LHCN-M2 (cell line): ENCODE measurements at regions not wholly inside any gene's neighbourhood (a gene's known extent, or its start where the extent isn't known, plus 50 kb on each side); places are given as distances from the start of the nearest gene placed in this dataset.

ENCODE experiments used
- DNase-seq: peaks from one replicate; pipeline ENCODE4 v3.0.0-alpha.2; 2012; ENCODE audit warnings: low read depth

DNA sequence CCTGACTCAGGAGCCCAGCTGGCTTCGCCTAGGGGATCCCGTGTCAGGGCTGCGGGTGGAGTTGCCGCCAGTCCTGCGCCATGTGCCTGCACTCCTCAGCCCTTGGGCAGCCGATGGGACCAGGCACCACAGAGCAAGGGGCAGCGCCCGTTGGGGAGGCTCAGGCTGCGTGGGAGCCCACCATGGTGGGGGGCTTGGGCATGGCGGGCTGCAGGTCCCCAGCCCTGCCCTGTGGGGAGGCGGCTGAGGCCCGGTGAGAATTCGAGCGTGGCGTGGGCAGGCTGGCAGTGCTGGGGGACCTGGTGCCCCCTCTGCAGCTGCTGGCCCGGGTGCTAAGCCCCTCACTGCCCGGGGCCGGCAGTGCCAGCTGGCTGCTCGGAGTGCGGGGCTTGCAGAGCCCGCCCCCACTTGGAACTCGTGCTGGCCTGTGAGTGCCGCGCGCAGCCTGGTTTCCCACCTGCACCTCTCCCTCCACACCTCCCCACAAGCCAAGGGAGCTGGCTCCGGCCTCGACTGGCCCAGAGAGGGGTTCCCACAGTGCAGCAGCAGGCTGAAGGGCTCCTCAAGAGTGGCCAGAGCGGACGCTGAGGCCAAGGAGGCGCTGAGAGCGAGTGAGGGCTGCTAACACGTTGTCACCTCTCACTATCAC lies 135.1 kb upstream of the SEL1L start:
- DNase-seq, result no peak

DNA sequence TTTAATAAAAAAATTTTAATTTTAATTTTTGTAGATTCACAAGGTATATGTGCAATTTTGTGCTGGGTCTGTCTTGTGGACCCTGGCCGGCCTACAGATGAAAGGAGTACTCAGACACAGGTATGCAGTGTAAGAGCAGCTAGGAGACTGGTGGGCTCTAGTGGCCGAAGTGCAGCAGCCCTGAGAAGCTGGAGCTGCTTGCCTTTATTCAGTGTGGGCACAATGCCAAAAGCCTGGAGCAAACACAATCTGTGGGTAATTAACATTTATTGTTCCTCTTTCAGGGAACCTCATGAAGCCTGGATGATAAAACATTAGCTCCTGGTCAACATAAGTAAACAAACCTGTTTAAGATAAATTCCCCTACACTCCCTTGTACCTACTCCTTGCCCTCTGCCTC lies 135.7 kb upstream of the SEL1L start:
- no peak for DNase-seq

DNA sequence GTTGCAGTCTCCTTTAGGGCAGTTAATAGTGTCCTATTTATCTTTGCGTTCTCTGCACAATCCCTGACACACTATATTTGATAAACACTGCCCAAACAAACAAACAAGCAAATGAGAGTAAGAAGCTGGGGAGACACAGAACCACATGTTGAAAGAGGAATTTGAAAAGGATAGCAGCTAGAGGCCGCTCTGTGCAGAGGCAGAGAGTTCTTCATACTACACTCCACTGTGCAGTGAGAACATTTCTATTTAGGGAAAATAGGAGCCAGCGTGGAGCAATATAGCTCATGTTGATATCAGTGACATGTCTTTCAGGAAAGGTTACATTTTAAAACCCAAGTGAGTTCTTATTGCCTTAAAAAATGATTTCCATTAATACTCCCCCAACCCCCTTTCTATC lies 140.3 kb upstream of the SEL1L start:
- DNase-seq, result no peak

DNA sequence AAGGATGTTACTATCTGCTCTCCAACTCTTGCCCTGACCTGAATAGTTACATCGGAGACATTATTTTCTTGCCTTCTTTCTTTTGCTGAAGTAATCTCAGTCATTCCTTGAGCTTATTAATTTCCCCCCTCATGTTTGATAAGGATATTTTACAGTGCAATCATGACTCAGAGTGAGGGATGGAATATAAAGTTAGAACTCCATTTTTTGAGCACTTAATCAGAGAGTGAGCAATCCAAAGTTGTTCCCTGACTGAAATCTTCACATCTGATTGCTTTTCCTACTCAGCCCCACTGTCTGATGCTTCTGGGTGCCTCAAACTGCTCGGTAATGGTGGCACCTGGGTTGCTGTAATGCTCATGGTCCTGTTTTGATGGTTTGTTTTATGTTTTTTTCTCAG lies 142.7 kb upstream of the SEL1L start:
- DNase-seq, result no peak

DNA sequence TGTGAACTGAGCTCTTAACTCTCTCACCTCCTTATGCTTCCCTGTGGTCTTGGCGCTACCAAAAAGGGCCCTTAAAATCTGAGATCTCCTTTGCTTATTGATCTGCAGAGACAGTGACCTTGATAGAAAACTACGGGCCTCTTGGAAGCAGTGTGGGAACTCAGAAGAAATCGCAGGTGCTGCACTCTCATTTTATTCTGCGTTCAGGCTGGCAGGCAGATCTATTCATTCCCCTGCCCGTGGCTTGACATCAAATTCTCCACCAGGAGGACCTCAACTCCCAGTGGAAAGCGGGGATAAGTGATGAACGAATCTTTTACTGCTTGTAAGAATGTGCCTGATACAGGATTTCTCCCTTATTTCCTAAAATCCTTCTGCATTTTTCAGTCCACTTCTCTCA lies 143.2 kb upstream of the SEL1L start:
- DNase-seq, result no peak

DNA sequence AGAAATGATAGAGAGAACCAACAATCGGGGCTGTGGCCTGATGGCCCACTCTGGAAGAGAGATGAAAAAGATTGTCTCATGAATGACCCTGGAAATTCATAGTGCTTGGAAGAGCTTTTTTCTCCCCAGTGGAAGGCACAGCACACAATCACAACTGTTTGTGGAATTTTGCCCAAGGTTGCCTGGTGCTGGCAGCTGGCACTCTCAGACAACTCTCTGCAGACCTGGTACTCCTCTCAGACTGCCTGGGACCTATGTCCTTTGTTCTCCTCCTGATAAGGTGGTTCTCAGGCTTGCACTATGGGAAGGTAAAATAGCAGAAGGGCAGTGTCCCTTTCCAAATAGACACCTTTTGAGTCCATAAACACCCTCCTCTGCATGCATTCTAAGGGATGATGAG lies 144.1 kb upstream of the SEL1L start:
- DNase-seq, result no peak

DNA sequence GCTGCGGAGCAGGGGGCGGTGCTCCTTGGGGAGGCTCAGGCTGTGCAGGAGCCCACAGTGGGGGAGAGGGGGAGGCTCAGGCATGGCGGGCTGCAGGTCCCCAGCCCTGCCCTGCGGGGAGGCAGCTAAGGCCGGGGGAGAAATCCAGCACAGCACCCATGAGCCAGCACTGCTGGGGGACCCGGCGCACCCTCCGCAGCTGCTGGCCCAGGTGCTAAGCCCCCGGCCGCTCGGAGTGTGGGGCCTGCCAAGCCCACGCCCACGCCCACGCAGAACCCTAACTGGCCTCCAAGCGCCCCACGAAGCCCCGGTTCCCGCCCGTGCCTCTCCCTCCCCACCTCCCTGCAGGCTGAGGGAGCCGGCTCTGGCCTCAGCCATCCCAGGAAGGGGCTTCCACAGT lies 145.6 kb upstream of the SEL1L start:
- no peak for DNase-seq

DNA sequence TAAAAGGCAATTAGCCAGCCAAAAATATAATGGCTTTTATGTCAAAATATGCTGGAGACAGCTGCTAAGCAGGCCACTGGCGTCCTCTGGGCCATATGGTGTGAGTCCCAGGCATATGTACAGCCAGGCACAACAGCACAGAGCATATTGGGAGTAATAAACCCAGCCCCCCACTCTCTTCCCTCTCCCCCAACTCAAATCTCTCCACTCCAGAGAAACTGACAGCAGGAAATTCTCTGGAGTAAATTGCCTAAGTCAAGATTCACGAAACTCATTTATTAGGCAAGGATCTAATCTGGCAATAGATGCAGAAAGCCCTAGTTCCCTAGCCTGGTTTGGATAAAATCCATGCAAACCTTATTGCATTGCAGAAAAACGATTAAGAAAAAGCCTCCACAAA lies 147.9 kb upstream of the SEL1L start:
- no peak for DNase-seq

DNA sequence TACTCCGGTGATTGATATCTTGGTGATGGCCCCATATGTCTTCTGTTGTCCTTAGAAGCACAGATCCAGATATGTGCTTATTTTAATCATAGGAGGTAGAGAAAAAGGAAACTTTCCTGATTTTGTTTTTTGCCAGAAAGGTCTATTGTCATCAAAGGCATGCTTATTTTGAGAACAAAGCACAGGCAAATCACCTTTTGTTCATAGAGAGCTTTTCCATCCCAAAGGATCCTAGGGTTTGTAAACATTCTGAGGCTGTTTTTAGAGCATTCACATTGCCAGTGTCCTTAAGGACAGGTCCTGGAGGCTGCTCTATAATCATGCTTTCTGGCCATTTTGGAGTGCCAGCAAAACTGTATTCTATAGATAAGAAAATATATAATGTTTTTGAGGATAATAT lies 148.5 kb upstream of the SEL1L start:
- no peak for DNase-seq

DNA sequence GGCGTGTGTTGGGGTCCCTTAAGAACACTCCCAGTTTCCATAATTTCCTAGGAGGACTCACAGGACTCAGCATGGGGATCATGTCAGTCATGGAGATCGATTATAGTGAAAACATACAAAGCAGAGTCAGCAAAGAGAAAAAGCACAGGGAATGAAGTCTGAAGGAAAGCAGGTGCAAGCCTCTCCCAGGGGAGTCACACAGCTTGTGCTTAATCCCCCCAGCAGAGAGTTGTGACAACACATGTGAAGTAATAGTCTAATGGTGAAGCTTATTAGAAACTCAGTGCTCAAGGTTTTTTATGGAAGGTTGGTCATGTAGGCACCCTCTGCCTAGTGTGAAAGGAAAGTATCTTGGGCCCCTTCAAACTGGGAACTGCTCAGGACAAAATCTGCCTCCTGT lies 149.0 kb upstream of the SEL1L start:
- DNase-seq, result no peak

DNA sequence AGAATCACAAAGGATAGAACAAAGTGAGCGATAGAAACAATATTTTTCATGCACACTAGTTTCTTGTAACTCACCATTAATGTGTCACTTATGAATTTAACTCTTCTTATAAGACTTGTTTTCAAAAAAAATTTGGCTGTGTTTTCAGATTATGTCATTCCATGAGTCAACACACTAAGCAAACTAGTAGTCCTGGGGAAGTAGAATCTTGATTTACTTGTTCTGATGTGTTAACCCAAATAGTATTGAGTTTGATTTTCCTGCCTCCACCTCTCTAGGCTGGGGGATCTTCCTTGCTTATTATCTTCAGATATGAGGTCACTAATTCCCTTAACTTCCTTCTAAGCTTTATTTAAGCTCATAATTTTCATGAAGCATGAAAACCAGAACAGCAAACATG lies 151.0 kb upstream of the SEL1L start:
- DNase-seq, result no peak

DNA sequence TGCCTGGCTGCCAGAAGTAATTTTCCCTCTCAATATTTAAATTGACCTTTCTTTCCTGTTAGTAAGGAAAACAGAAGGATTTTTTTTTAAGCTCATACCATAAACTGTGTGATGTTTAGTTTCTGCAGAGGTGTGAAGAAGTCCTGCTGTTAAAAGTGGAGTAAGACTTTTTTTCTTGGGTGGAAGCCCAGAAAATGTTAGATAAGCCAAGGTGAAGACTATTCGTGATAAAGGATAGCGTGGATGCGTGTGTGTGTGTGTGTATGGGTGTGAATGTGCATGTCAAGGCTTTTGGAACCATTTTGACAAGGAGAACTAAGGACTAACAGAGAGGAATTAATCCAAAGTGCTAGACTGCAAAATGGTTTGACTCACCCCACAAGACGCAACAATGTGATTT lies 152.9 kb upstream of the SEL1L start:
- DNase-seq, result no peak

DNA sequence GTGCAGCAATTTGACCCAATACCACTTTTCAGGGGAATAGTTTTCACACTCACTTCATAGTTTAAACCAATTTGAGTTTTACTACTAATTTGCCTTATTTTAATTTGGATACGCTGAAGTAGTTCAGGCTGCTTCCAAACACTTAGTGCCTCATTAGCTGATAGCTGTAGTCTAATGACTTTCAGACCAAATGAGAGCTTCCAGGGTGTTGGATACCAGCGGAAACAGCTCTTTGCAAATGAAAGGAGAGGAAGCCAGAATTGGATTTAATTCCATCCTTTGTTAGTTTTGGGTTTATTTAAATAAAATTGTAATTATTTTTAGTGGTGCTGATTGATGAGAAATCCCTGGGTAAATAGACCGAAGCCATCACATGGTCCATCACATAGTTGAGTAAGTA lies 158.3 kb upstream of the SEL1L start:
- DNase-seq, result no peak

DNA sequence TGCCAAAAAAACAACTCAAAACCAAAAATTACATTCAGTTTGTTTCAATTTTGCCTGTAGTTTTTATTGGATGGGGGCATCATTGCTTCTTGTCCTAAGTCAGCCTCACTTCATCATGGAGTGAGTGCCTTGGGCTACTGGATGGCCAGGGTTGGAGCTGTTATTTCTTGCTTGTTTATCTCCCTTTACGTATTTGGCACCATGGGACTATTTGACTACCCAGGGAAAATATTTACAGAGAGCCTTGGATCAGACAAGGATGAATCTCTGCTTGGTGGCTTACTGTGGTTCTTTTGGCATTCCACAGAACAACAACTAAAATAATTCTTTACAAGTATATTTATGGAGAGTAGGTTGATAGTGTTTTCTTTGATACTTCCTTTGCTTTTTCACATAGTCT lies 160.8 kb upstream of the SEL1L start:
- DNase-seq, result no peak

DNA sequence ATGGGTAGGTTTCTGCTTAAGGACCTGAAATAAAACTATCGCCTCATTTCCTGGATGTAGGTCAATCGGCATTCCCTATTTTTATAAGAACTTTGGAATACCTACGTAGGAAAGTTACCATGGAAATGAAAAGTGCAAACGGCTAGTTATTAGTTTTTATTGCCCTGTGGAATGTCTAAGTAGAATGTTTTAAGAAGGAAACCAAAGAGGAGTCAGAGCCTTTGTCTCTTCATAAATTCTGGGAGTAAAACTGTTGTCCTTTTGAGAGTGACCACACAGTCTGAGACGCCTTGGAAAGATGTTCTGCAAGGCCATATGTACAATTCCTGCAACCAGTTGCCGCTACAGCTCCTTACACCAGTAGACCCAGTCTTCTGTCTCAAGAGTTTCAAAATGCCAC lies 176.0 kb upstream of the SEL1L start:
- no peak for DNase-seq

DNA sequence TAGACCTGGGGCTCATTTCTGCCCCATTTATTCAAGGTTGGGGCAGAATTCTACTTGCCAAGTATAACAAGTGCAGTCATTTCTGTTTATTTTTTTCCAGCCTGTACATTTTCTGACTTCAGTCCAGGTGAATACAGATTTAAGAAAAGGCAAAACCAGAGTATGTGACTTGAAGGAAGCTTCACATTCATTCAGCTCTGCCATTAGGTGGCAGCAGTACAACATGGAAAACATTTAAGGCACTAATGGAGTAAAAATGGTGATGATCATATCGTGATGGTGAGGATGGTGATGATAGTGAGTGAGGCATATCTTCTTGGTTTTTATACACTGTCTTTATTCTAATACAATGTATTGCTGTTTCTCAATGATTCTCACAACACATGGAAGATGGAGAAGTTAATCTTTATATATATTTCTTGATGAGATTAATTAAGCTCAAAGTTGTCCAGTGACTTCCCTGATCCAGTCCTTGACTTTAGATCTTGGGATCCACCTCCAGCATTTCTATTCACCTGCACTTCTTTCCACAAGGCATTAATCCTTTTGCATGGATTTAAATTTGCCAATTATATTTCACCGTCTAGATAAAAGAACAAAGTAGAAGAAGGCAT lies 176.7 kb upstream of the SEL1L start:
- peak; percentile 3 for DNase-seq

DNA sequence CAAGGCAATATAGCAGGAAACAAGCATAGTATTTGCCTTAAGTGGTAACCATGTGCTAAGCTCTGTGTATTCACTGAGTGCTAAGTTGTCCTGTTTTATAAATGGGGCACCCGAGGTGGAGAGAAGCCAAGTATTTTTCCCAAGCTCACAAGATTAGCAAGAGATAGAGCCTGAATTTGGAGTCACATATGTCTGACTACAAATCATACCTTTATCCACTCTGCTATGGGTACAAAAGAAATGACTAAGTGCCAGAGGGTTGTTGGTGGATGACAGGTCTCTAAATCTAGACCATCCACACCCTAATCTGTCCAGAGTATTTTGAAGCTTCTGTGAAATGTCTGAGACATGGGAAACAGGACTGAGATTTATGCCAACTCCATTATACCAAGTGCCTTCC lies 182.1 kb upstream of the SEL1L start:
- DNase-seq, result no peak

DNA sequence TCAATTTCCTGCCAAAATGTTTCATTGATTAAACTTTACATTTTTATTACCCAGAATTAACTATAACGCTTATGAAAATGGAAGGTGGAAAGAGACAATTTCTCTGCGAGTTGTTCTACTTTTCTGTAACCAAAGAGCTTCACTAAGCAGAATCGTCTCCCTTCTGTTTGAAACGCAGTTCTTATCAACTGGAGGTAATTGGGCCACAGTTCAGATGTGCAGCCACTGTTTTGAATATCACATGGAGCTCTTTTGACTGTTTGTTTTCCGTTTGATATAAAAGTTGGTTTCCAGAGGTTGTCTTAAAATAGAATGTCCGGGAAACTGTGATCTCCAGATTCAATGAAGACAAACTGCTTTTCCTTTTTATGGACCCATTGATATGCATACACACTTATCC lies 183.3 kb upstream of the SEL1L start:
- DNase-seq, result no peak

DNA sequence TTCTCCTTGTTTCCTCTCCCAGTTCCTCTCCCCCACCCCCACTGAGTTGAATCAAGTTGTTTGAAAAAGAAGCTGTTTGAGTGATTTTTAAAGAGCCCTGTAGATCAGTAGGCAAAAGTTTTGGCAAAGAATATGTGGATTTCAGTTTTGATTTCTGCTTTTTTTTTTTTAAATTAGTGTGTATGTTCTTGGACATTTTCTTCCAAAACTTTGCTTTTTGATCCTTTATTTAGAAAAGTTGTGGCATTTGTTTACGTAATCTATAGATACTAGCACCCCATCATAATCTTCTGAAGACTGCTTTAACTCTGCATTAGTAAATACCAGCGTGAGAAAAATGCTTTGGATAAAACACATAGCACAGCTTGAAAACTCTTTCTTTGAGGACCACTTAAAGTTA lies 190.3 kb upstream of the SEL1L start:
- no peak for DNase-seq

DNA sequence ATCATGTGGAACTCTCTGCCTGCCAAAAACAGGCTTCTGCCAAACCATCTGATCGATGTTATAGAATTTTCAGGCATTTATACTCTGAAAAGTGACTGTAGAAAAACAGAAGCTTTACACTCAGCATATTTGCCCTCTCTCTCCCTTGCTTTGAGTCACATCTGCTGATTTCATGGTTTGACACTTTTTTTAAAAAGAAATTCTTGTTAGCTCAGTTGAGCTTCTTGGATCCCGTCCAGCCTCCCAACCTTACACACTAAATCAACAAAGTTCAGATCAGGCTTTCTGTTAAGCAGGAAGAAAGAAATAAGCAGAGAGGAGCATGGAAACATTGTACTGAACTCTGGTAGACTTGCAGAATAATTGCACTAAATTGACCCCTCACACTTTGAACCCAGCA lies 193.6 kb upstream of the SEL1L start:
- no peak for DNase-seq

DNA sequence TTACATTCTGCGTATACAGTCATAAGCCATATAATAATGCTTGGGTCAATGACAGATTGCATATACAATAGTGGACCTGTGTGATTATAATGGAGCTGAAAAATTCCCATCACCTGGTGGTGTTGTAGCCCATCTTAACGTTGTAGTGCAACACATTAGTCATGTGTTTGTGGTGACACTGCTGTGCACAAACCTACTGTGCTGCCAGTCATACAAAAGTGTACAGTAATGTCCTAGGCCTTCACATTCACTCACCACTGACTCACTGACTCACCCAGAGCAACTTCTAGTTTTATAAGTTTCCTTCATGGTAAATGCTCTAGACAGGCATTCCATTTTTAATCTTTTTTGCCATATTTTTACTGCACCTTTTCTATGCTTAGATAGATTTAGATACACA lies 194.8 kb upstream of the SEL1L start:
- DNase-seq, result no peak

DNA sequence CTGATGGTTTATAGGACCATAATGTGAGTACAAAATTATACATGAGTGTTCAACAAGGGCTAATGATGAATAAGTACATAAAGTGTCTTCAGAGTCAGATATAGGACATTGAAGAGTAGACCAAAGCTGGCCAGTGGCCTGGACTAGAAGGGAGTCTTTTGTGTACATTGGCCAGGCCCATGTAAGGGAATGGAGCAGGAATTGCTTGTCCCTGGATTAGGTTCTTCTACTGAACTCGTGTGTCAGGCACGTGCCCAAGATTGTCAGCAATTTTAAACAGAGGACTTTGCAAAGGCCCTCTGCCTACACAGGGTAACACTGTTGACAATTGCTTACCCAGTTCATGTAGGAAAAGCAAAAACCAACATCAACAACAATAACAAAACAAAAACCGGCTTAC lies 196.0 kb upstream of the SEL1L start:
- no peak for DNase-seq

DNA sequence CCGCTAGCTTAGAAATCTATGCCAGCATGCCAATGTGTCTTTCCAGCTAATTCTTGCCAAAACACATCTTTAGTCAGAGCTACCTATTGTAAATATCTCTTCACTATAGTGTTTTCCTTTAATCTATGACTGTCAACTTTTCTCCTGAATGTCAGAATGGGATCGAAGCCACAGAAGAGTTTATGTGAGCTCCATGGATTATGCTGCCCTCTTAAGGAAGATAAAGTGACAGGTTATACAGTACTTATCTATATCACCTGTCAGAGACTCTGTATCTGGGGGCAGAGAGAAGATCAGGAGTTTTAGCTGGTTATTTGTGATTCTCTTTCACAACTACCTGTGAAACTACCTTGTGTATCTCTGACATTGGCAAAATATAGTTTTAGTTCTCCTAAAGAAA lies 204.3 kb upstream of the SEL1L start:
- DNase-seq, result no peak
